ENCODE measurements at regions not wholly inside any gene's neighbourhood (a gene's known extent, or its start where the extent isn't known, plus 50 kb on each side); places are given as distances from the start of the nearest gene placed in this dataset.

DNA sequence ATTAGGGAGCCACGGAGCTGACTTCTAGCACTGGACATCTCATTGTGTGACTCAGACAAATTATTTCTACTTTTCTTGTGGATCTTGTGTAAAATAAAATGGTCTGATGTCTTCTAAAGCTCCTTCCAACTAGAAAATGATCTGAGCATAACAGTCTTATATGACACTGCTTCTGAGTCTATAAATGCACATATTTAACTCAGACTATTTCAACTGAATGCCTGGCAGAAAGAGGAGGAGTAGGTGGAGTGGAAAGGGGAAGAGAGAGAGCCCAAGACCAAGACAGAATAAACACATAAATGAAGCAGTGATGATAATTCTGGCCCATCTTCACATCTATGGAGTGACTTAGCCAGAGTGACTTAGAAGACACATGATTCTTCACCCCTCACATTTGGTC lies 162.3 kb upstream of the PDZRN3 start (continued):
- TF ChIP-seq, protein P1, sequence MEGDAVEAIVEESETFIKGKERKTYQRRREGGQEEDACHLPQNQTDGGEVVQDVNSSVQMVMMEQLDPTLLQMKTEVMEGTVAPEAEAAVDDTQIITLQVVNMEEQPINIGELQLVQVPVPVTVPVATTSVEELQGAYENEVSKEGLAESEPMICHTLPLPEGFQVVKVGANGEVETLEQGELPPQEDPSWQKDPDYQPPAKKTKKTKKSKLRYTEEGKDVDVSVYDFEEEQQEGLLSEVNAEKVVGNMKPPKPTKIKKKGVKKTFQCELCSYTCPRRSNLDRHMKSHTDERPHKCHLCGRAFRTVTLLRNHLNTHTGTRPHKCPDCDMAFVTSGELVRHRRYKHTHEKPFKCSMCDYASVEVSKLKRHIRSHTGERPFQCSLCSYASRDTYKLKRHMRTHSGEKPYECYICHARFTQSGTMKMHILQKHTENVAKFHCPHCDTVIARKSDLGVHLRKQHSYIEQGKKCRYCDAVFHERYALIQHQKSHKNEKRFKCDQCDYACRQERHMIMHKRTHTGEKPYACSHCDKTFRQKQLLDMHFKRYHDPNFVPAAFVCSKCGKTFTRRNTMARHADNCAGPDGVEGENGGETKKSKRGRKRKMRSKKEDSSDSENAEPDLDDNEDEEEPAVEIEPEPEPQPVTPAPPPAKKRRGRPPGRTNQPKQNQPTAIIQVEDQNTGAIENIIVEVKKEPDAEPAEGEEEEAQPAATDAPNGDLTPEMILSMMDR (IDR thresholded peaks at IDR 0.05) = no peak
- TF ChIP-seq CREM (CRISPR knock-in tag; IDR thresholded peaks at IDR 0.05) = no peak
- no peak for TF ChIP-seq ZNF317 (CRISPR knock-in tag; IDR thresholded peaks at IDR 0.05; ENCODE audit: borderline replicate concordance, low read depth)
- no peak for TF ChIP-seq NFE2L1 (CRISPR knock-in tag; IDR thresholded peaks at IDR 0.05)
- TF ChIP-seq ZNF121 (CRISPR knock-in tag; IDR thresholded peaks at IDR 0.05) = no peak
- TF ChIP-seq, protein P2, sequence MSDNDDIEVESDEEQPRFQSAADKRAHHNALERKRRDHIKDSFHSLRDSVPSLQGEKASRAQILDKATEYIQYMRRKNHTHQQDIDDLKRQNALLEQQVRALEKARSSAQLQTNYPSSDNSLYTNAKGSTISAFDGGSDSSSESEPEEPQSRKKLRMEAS (CRISPR knock-in tag; IDR thresholded peaks at IDR 0.05) = no peak
- no peak for TF ChIP-seq TEAD1 (CRISPR knock-in tag; IDR thresholded peaks at IDR 0.05)
- no peak for TF ChIP-seq NR3C1 (CRISPR knock-in tag; conservative IDR thresholded peaks at IDR 0.05; ENCODE audit: low read depth)

DNA sequence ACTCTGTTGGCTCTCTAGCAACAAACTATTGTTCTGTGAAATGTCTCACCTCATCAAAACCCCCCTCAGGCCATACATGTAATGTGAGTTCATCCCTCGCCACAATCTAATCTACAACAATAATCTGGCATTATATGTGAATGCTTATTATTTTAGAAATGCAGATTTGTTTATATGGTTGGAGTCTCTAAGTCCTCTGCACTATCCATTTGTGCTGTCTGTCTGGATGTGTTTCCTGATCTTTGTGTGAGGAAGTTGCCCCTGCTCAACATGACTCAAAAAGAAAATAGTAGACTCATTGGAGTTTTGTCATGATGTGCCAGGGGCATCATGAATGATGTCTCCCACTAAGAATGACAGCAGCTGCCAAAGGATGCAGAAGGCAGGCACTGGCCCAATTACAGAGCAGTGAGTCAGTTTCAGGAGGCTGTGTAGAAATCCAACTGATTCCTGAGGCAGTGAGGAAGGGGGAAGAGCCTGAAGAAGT lies 161.6 kb upstream of the PDZRN3 start:
- no peak for ATAC-seq
- CTCF ChIA-PET = no interaction called here
- peaks cover 3% of the 10 kb centered on the region; the same call in 1 of the 2 replicates for H3K9me3 Mint-ChIP-seq
- H3K27ac Mint-ChIP-seq = no peak overlapping the region
- no peak overlapping the region for H3K4me3 Mint-ChIP-seq
- no peak for DNase-seq (ENCODE audit: low spot score)
- peaks cover 20% of the 10 kb centered on the region for H3K4me1 Mint-ChIP-seq
- TF ChIP-seq, protein P3, sequence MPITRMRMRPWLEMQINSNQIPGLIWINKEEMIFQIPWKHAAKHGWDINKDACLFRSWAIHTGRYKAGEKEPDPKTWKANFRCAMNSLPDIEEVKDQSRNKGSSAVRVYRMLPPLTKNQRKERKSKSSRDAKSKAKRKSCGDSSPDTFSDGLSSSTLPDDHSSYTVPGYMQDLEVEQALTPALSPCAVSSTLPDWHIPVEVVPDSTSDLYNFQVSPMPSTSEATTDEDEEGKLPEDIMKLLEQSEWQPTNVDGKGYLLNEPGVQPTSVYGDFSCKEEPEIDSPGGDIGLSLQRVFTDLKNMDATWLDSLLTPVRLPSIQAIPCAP (CRISPR knock-in tag; IDR thresholded peaks at IDR 0.05) = no peak
- no peak for TF ChIP-seq EMX1 (CRISPR knock-in tag; IDR thresholded peaks at IDR 0.05)
- TF ChIP-seq TEAD4 (CRISPR knock-in tag; IDR thresholded peaks at IDR 0.05) = no peak
- TF ChIP-seq ZNF671 (CRISPR knock-in tag; IDR thresholded peaks at IDR 0.05) = no peak
- TF ChIP-seq, protein P4, sequence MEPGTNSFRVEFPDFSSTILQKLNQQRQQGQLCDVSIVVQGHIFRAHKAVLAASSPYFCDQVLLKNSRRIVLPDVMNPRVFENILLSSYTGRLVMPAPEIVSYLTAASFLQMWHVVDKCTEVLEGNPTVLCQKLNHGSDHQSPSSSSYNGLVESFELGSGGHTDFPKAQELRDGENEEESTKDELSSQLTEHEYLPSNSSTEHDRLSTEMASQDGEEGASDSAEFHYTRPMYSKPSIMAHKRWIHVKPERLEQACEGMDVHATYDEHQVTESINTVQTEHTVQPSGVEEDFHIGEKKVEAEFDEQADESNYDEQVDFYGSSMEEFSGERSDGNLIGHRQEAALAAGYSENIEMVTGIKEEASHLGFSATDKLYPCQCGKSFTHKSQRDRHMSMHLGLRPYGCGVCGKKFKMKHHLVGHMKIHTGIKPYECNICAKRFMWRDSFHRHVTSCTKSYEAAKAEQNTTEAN (CRISPR knock-in tag; IDR thresholded peaks at IDR 0.05) = no peak
- no peak for TF ChIP-seq ZNF317 (CRISPR knock-in tag; IDR thresholded peaks at IDR 0.05; ENCODE audit: borderline replicate concordance, low read depth)
- no peak for TF ChIP-seq PRRX2 (CRISPR knock-in tag; IDR thresholded peaks at IDR 0.05)
- H3K36me3 Mint-ChIP-seq = no peaks in the 10 kb centered on the region
- no peaks in the 10 kb centered on the region; the same call in 1 of the 2 replicates for H3K27me3 Mint-ChIP-seq (ENCODE audit: low read depth)
- POLR2A ChIA-PET = no interaction called here

DNA sequence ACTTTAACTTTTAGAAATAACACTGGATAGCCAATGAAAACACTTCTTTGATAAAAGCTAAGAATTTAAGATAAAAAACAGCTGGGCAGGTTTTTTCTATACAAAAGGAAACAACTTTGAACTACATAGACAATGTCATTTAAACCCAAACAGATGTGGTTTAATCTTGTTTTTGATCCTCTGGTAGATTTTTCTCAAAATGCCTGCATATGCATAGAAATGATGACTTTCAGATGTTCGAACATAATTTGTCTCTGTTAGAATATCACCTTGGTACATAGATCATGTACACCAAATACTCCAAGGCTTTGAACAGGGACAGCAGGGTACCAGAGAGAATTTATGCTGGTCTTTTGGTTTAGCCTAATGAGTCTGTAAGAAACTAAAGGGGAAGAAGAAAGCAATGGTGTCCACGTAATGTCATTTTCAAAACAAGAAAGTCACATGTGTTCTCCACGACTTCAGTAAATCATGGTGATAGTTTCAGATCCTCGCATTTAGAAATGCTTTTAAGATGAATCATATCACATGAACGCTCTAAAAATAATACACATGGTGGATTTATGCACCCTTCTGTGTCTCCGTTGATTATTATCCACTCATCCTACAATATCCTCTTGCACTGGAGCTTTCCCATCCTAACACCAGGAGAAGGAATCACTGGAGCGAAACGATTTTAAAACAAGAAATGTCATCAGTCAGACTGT lies 160.1 kb upstream of the PDZRN3 start:
- ATAC-seq (no peak), DNase-seq (ENCODE audit: low spot score) (no peak)
- no peaks in the 10 kb centered on the region; the same call in 1 of the 2 replicates for H3K27me3 Mint-ChIP-seq (ENCODE audit: low read depth)
- H3K4me1 Mint-ChIP-seq = peaks cover 16% of the 10 kb centered on the region
- H3K9me3 Mint-ChIP-seq = peaks cover 3% of the 10 kb centered on the region; the same call in 1 of the 2 replicates
- no peaks in the 10 kb centered on the region for H3K36me3 Mint-ChIP-seq
- no peak overlapping the region for H3K4me3 Mint-ChIP-seq
- ChIA-PET POLR2A (no interaction called here), CTCF (no interaction called here)
- no peak overlapping the region for H3K27ac Mint-ChIP-seq
- no peak for TF ChIP-seq RORB (CRISPR knock-in tag; IDR thresholded peaks at IDR 0.05)
- TF ChIP-seq GTF2I (CRISPR knock-in tag; conservative IDR thresholded peaks at IDR 0.05) = no peak
- no peak for TF ChIP-seq GRHL2 (CRISPR knock-in tag; IDR thresholded peaks at IDR 0.05; ENCODE audit: insufficient replicate concordance, severe bottlenecking)
- TF ChIP-seq OVOL2 (CRISPR knock-in tag; IDR thresholded peaks at IDR 0.05; ENCODE audit: borderline replicate concordance) = no peak
- no peak for TF ChIP-seq CREB1 (CRISPR knock-in tag; IDR thresholded peaks at IDR 0.05)
- TF ChIP-seq, protein P5, sequence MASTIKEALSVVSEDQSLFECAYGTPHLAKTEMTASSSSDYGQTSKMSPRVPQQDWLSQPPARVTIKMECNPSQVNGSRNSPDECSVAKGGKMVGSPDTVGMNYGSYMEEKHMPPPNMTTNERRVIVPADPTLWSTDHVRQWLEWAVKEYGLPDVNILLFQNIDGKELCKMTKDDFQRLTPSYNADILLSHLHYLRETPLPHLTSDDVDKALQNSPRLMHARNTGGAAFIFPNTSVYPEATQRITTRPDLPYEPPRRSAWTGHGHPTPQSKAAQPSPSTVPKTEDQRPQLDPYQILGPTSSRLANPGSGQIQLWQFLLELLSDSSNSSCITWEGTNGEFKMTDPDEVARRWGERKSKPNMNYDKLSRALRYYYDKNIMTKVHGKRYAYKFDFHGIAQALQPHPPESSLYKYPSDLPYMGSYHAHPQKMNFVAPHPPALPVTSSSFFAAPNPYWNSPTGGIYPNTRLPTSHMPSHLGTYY (CRISPR knock-in tag; IDR thresholded peaks at IDR 0.05) = no peak
- TF ChIP-seq, protein P4 (CRISPR knock-in tag; IDR thresholded peaks at IDR 0.05) = no peak
- no peak for TF ChIP-seq MYBL2 (CRISPR knock-in tag; IDR thresholded peaks at IDR 0.05)
- TF ChIP-seq GABPB1 (CRISPR knock-in tag; IDR thresholded peaks at IDR 0.05) = no peak
- TF ChIP-seq, protein P6, sequence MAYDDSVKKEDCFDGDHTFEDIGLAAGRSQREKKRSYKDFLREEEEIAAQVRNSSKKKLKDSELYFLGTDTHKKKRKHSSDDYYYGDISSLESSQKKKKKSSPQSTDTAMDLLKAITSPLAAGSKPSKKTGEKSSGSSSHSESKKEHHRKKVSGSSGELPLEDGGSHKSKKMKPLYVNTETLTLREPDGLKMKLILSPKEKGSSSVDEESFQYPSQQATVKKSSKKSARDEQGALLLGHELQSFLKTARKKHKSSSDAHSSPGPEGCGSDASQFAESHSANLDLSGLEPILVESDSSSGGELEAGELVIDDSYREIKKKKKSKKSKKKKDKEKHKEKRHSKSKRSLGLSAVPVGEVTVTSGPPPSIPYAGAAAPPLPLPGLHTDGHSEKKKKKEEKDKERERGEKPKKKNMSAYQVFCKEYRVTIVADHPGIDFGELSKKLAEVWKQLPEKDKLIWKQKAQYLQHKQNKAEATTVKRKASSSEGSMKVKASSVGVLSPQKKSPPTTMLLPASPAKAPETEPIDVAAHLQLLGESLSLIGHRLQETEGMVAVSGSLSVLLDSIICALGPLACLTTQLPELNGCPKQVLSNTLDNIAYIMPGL (CRISPR knock-in tag; IDR thresholded peaks at IDR 0.05) = no peak
- TF ChIP-seq ZNF219 (CRISPR knock-in tag; IDR thresholded peaks at IDR 0.05; ENCODE audit: borderline replicate concordance) = no peak
- TF ChIP-seq ZNF416 (CRISPR knock-in tag; IDR thresholded peaks at IDR 0.05) = no peak
- no peak for TF ChIP-seq TP53 (CRISPR knock-in tag; IDR thresholded peaks at IDR 0.05)
- no peak for TF ChIP-seq NFE2L1 (CRISPR knock-in tag; IDR thresholded peaks at IDR 0.05)
